ENCODE measurements at regions not wholly inside any gene's neighbourhood (a gene's known extent, or its start where the extent isn't known, plus 50 kb on each side); places are given as distances from the start of the nearest gene placed in this dataset.
"Not testable (repeated sequence)": the region's sequence is repeated elsewhere in the genome, so short reads cannot be mapped to it uniquely, and the experiment has no call there.

GRCh38 chr14:105924951-105925591, 398.7 kb downstream of the TMEM121 start:
- DNase-seq (ENCODE audit: low spot score) (no peak), FAIRE-seq (no peak)

- DNase-seq (ENCODE audit: low spot score) (no peak), FAIRE-seq (no peak)
Measured at GRCh38 chr14:105925615-105926372, 399.4 kb downstream of the TMEM121 start.

GRCh38 chr14:105926373-105927095, 400.2 kb downstream of the TMEM121 start:
- DNase-seq (ENCODE audit: low spot score) (no peak), FAIRE-seq (no peak)

GRCh38 chr14:105927096-105928060, 401.0 kb downstream of the TMEM121 start:
- no peak for FAIRE-seq
- DNase-seq (ENCODE audit: low spot score), result no peak

GRCh38 chr14:105928171-105929111, 402.1 kb downstream of the TMEM121 start:
- FAIRE-seq; DNase-seq (ENCODE audit: low spot score): not testable (repeated sequence)

DNA sequence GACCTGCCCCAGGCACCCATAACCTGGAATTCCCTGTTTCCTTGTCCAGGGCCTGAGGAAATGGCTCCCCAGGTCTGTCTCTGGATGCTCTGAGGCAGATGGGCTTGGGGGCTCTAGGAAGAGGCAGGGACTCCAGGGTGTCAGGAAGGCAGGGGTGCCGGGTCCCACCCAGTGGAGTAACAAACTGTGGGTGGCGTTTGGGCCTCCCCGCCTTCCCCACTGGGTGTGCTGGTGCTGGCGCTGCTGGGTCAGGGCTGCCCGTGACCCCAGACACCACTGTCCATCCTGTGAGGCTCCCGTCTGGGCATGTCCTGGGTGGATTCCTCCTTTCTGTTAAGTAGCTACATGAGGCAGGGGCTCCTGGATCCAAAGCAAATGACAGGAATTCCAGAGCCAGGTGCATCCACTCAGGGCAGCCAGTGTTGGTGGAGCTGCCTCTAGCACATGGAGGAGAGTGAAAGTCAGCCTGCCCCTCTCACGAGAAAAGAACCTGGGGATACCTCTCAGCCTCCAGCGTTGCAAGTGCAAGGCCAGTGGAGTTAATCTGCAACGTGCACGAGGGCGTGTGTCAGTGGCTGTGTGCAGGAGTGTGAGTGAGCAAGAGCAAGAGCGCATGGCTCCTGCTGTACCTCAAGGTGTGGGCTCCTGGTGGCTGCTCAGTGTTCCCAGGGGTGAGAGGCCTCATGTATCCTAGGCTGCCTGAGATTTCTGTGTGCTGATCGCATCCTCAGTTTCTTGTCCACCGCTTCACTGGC, 403.1 kb downstream of the TMEM121 start:
- FAIRE-seq (no peak), DNase-seq (ENCODE audit: low spot score) (no peak)

DNA sequence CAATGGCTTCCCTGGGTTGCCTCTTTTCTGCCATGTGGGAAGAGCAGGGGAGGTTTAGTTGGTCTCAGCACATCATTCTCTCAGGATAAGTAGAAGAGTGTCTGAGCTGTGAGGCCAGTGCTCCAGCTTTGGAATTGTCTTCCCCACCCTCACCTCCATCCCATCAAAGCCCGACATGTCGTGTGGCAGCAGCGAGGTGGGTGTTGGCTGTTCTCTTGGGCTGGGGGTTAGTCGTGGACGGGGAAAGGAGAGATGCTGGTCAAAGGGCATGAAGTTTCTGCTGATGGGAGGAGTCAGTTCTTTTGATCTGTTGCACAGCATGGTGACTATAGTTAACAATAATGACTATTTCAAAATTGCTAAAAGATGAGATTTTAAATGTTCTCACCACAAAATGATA, 404.2 kb downstream of the TMEM121 start:
- no peak for DNase-seq (ENCODE audit: low spot score)
- no peak for FAIRE-seq

DNA sequence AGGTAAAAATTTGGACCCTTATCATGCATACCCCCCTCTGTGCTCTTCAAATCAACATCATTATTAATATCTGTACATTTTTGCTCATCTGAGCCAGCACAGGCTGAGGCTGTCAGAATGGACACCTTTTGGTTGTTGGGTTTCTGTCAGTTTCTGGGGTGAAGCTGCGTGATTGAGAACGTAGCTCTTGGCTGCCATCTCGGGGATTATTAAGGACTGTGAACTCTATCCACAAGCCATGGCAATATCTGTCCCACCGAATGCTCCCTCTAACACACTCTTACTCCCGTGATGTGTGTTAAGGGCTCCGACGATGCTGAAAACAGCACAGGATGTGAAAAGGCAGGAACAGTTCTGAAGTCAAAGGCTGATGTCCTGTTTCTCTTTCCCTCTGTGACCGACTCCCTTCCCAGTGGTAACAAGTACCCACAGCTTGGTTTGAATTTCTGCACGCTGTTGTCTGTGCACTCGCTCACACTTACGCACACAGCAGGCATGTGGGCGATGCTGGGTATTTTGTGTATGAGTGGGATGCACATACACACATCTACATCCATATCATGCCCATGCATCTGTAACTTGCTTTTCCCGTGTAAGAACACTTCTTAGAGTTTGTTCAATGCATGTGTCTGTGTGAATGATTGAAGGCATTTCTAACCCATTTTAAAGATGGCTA, 405.6 kb downstream of the TMEM121 start:
- DNase-seq (ENCODE audit: low spot score), result peak; percentile 17
- FAIRE-seq, result no peak

DNA sequence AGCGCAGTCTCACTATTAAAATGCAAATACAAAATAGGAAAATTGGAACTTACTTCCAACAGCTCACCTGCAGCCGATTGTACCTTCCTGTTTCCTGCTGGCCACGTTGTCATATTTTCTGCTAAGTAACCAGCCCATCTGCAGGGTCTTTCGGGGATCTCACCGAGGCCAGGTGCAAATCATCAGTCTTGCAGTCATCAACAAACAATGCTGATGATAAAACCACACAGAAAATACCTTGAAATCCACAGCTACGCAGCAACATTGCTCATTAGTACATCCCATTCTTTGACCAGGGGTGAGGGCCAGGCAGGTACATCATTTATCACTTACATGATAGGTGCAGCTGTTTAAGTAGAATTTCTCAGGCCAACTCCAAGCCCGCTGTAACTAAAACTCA, 406.9 kb downstream of the TMEM121 start:
- DNase-seq (ENCODE audit: low spot score) (peak; percentile 4), FAIRE-seq (no peak)

- no peak for FAIRE-seq
- DNase-seq (ENCODE audit: low spot score), result no peak
Measured at GRCh38 chr14:105935384-105935783, 409.0 kb downstream of the TMEM121 start.

DNA sequence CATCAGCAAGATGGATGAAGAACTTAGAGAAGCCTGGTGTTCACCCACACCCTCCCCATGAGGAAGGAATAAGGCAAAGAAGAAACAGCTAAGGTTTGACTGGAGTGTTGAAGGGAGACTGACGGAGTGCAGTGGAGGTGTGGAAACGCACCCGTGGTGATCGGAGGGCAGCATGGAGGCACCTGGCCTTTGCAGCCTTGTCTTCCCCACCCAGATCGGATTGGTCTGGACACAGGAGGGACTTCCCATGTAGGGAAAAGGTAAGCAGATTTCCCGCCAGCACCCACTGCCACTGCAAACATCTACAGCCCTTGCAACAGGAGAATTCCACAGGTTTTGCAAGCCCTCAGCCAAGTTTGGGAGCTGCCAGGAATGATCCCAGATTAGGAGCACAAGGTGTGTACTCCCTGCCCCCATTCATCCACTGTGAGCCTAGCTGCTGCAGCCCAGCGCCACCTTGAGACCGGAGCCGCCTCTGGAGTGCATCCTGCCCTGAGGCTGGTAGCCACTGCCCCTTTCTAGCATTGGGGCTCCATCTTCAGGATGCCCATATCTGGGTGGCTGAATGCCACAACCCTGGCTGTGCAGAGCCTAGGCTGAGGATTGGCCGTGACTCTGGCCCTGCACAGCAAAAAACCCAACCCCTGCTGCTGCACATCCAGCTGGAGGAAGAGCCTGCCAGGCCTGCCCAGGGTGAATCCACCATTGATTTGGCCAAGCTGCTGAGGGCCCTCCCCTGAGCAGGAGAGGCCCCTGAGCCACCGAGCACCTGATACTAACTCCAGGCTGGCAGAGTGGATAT, 411.1 kb downstream of the TMEM121 start:
- FAIRE-seq (no peak), DNase-seq (ENCODE audit: low spot score) (no peak)

DNA sequence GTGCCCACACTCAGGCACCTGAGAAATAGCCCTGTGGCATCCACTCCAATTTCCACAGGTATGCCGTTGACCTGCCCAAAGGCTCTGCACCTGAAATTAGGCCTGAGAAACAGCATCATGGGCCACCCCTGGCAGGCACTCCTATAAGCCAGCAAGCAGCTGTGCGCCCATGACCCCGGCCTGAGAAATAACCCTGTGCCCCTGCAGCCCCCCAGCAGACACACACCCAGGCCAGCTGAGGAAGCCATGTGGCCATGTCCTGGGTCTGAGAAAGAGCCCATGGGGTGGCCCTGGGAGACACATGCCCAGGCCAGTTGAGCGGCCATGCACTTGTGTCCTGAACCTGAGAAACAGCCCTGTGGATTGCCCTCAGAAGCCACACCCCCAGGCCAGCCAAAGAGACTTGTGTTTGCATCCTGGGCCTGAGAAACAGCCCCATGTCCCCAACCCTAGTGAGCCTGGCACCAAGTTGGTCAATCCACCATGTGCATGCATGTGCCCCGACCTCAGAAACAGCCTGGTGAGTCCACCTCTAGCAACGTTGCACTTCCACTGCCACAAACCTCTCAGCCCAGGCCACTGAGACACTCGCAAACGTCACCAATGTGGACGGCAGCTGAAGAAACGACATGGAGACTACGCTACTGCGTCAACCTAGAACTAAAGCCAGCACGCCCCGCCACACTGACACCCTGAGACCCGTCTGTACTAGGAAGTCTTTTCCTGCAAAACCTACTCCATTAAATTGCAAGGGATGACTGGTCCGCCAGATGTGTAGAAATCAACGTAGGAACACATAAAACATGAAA, 411.9 kb downstream of the TMEM121 start:
- DNase-seq (ENCODE audit: low spot score) (no peak), FAIRE-seq (no peak)

GRCh38 chr14:105938959-105939358, 412.6 kb downstream of the TMEM121 start:
- FAIRE-seq (no peak), DNase-seq (ENCODE audit: low spot score) (no peak)

- no peak for DNase-seq (ENCODE audit: low spot score)
- no peak for FAIRE-seq
Measured at GRCh38 chr14:105939810-105940508, 413.6 kb downstream of the TMEM121 start.

GRCh38 chr14:105940534-105941225, 414.3 kb downstream of the TMEM121 start:
- no peak for DNase-seq (ENCODE audit: low spot score)
- FAIRE-seq, result no peak

Data from urothelium cell line (cell line).